Cardiac fibroblast (primary cell): ENCODE measurements at regions not wholly inside any gene's neighbourhood (a gene's known extent, or its start where the extent isn't known, plus 50 kb on each side); places are given as distances from the start of the nearest gene placed in this dataset.

Source experiments
- DNase-seq, 2 donors: peaks; one replicate each; pipeline versions ENCODE4 v3.0.0 to v3.0.0-alpha.2; 2010; ENCODE audit warnings: low read depth in 2 of 2
- H3K4me3 ChIP-seq, 2 donors: replicated peaks in 1 of 2; 1 replicate in 1 of 2; 2 replicates in 1 of 2; pipeline ENCODE4 v1.5.1; 2011; ENCODE audit warnings: low read depth in 2 of 2, low read length in 2 of 2, mild to moderate bottlenecking in 2 of 2, moderate library complexity in 1 of 2
- TF ChIP-seq, protein P1 (sequence below): IDR thresholded peaks from one replicate; pipeline ENCODE4 v1.5.1; 2011; ENCODE audit warnings: low read depth, mild to moderate bottlenecking, low read length, inconsistent platforms

GRCh38 chr1:100611086-100611485 lies 73.1 kb downstream of the GPR88 start:
- TF ChIP-seq, protein P1, sequence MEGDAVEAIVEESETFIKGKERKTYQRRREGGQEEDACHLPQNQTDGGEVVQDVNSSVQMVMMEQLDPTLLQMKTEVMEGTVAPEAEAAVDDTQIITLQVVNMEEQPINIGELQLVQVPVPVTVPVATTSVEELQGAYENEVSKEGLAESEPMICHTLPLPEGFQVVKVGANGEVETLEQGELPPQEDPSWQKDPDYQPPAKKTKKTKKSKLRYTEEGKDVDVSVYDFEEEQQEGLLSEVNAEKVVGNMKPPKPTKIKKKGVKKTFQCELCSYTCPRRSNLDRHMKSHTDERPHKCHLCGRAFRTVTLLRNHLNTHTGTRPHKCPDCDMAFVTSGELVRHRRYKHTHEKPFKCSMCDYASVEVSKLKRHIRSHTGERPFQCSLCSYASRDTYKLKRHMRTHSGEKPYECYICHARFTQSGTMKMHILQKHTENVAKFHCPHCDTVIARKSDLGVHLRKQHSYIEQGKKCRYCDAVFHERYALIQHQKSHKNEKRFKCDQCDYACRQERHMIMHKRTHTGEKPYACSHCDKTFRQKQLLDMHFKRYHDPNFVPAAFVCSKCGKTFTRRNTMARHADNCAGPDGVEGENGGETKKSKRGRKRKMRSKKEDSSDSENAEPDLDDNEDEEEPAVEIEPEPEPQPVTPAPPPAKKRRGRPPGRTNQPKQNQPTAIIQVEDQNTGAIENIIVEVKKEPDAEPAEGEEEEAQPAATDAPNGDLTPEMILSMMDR, result no peak
- no peak overlapping the region for H3K4me3 ChIP-seq
- DNase-seq, result no peak

GRCh38 chr1:100612540-100612939 lies 74.6 kb downstream of the GPR88 start:
- TF ChIP-seq, protein P1, result no peak
- no peak overlapping the region for H3K4me3 ChIP-seq

DNA sequence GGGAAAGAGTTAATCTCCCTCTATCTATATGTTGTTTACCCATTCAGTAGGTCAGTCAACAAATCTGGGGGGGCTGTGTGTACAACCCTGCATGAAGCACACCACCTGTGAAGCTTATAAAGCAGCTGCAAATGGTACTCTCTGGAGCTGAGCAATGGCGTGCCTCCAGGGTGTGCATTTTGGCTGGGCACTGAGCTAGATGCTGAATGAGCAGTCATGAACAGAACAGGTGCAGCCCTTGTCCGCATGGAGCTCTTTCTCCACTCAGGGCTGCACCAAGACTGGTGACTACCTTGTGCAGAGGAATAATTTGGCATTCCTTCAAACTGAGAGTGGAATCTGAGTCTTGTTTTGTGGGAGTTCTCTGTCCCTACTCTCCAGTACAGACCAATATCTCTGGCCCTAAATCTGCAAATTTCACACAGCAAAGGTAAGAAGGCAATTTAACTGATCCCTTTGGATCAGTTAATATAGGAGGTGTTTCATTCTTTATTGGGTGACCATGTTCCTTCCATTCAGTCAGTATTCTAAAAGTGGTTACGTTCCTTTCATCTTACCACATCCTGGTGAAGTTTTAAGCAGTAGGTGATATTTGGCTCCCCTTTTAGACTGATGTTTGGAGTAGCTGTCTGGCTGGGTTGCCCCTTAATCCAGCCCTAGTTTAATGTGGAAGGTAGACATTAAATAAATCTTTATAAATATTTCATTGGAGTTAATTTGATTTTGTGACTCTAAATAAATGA lies 76.0 kb downstream of the GPR88 start:
- DNase-seq, result no peak
- no peak overlapping the region for H3K4me3 ChIP-seq
- TF ChIP-seq, protein P1, result no peak

More at GRCh38 chr1:100612540-100612939, 74.6 kb downstream of the GPR88 start:
- DNase-seq, result no peak

DNA sequence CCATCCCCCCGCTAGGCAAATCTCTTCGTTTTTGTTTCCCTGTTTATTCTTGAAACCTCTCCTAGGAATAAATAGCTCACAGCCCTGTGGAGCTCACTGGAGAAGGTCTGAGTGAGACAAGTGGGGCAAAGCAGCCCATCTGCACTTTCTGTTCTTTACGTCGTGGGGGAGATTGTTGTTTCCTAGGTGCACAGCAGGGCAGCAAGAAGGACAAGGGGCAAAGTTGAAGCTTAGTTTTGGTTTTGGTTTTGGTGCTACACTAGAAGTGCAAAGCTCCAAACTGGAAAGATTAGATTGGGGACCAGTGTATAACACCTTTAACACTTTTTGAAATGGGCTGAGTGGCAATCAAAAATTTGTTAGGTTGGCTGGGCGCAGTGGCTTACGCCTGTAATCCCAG lies 76.6 kb downstream of the GPR88 start:
- H3K4me3 ChIP-seq, result no peak overlapping the region
- DNase-seq, result no peak
- TF ChIP-seq, protein P1, result no peak

- no peak for DNase-seq
- no peak overlapping the region for H3K4me3 ChIP-seq
- TF ChIP-seq, protein P1, result no peak
Observed at GRCh38 chr1:100615686-100616085, 77.7 kb downstream of the GPR88 start.

GRCh38 chr1:100616121-100616621 lies 78.2 kb downstream of the GPR88 start:
- TF ChIP-seq, protein P1, result no peak

More at GRCh38 chr1:100616121-100616621, 78.2 kb downstream of the GPR88 start:
- no peak overlapping the region for H3K4me3 ChIP-seq
- DNase-seq, result no peak
